ENCODE measurements at regions not wholly inside any gene's neighbourhood (a gene's known extent, or its start where the extent isn't known, plus 50 kb on each side); places are given as distances from the start of the nearest gene placed in this dataset.

GRCh38 chrX:122945328-122945727 lies 238.8 kb upstream of the GRIA3 start:
- ATAC-seq: no peak
- no peak overlapping the region for H3K4me2 ChIP-seq (ENCODE audit: control insufficient read depth, insufficient read depth)
- H3K79me2 ChIP-seq (ENCODE audit: control insufficient read depth, insufficient read depth, low read length): no peaks in the 10 kb centered on the region
- RAD21 ChIA-PET (ENCODE audit: unreplicated experiment): no interaction called here
- no peak overlapping the region for H3K4me3 ChIP-seq
- H4K20me1 ChIP-seq (ENCODE audit: control insufficient read depth, insufficient read depth): no peaks in the 10 kb centered on the region
- no peak overlapping the region for H3K27ac ChIP-seq (ENCODE audit: control insufficient read depth, insufficient read depth)
- H3K9me3 ChIP-seq (replicated peaks; ENCODE audit: control insufficient read depth, insufficient read depth, low read length): no peaks in the 10 kb centered on the region
- TF ChIP-seq CHD1 (IDR thresholded peaks at IDR 0.05; ENCODE audit: low read depth, low read length): no peak
- DNase-seq (ENCODE audit: low read depth, low spot score): no peak
- CTCF ChIA-PET: interaction anchor here (1.1 kb wide), 1 partner anchor 12 kb away, joined by 4 read pairs; no protein-coding TSS in a partner anchor
- FAIRE-seq: no peak
- no peaks in the 10 kb centered on the region for H3K4me1 ChIP-seq (ENCODE audit: control insufficient read depth, insufficient read depth, low read length)
- H3K27me3 ChIP-seq (replicated peaks in 1 of 2; ENCODE audit: control insufficient read depth in 2 of 2, insufficient read depth in 2 of 2, low read length in 1 of 2): no peaks in the 10 kb centered on the region
- no TSS peak for BruUV-seq (replicated peaks)
- in situ Hi-C loops (cut with MboI): no loop called here
- SMC1A ChIA-PET (ENCODE audit: uncharacterized antibody, unreplicated experiment): interaction anchor here (0.6 kb wide), 1 partner anchor 14 kb away, joined by 3 read pairs; no protein-coding TSS in a partner anchor
- WGBS (ENCODE audit: insufficient coverage, insufficient replicate concordance, low lambda C conversion rate, missing lambda C conversion rate): 33% methylated on average over 4 of the region's 4 CpGs
- no peaks in the 10 kb centered on the region for H3K36me3 ChIP-seq (ENCODE audit: control insufficient read depth in 2 of 2, insufficient read depth in 2 of 2, low read length in 1 of 2)
- intact Hi-C loops (cut with micrococcal nuclease; ENCODE audit: unreplicated experiment): no loop called here
- no peak overlapping the region for H2AFZ ChIP-seq (ENCODE audit: control insufficient read depth, low read depth, low read length)
- no peak overlapping the region for H3K9ac ChIP-seq (ENCODE audit: control insufficient read depth, insufficient read depth, low read length)
- POLR2A ChIA-PET: no interaction called here

- in situ Hi-C loops (cut with MboI): no loop called here
- POLR2A ChIA-PET: no interaction called here
Measured at GRCh38 chrX:122972604-122973003, 211.5 kb upstream of the GRIA3 start.

More at GRCh38 chrX:122972604-122973003, 211.5 kb upstream of the GRIA3 start:
- Histone ChIP-seq H2AFZ (ENCODE audit: control insufficient read depth, low read depth, low read length) (no peak overlapping the region), H4K20me1 (ENCODE audit: control insufficient read depth, insufficient read depth) (no peaks in the 10 kb centered on the region), H3K9me3 (replicated peaks; ENCODE audit: control insufficient read depth, insufficient read depth, low read length) (no peaks in the 10 kb centered on the region), H3K4me1 (ENCODE audit: control insufficient read depth, insufficient read depth, low read length) (no peaks in the 10 kb centered on the region), H3K27ac (ENCODE audit: control insufficient read depth, insufficient read depth) (no peak overlapping the region), H3K79me2 (ENCODE audit: control insufficient read depth, insufficient read depth, low read length) (no peaks in the 10 kb centered on the region), H3K36me3 (ENCODE audit: control insufficient read depth in 2 of 2, insufficient read depth in 2 of 2, low read length in 1 of 2) (no peaks in the 10 kb centered on the region), H3K27me3 (replicated peaks in 1 of 2; ENCODE audit: control insufficient read depth in 2 of 2, insufficient read depth in 2 of 2, low read length in 1 of 2) (no peaks in the 10 kb centered on the region), H3K4me3 (no peak overlapping the region), H3K9ac (ENCODE audit: control insufficient read depth, insufficient read depth, low read length) (no peak overlapping the region), H3K4me2 (ENCODE audit: control insufficient read depth, insufficient read depth) (no peak overlapping the region)
- ATAC-seq: no peak
- TF ChIP-seq ASH2L (IDR thresholded peaks at IDR 0.05; ENCODE audit: borderline replicate concordance, low read depth) (no peak), YY1 (IDR thresholded peaks at IDR 0.05; ENCODE audit: low read depth, low read length) (no peak), IRF5 (IDR thresholded peaks at IDR 0.05; ENCODE audit: borderline replicate concordance) (no peak), ZZZ3 (IDR thresholded peaks at IDR 0.05; ENCODE audit: control insufficient read depth, insufficient read length, low read depth) (no peak), EP300 (IDR thresholded peaks at IDR 0.05; ENCODE audit: borderline replicate concordance in 1 of 2, control insufficient read depth in 1 of 2, low read depth in 2 of 2, low read length in 2 of 2) (no peak), ZBTB33 (IDR thresholded peaks at IDR 0.05) (no peak)
- no peak for DNase-seq (ENCODE audit: low read depth, low spot score)
- intact Hi-C loops (cut with micrococcal nuclease; ENCODE audit: unreplicated experiment): no loop called here
- BruUV-seq (replicated peaks): no TSS peak
- no peak for FAIRE-seq
- ChIA-PET RAD21 (ENCODE audit: unreplicated experiment) (no interaction called here), CTCF (interaction anchor here (0.7 kb wide), 1 partner anchor 590 kb away, joined by 3 read pairs; no protein-coding TSS in a partner anchor), SMC1A (ENCODE audit: uncharacterized antibody, unreplicated experiment) (no interaction called here)
- WGBS (ENCODE audit: insufficient coverage, insufficient replicate concordance, low lambda C conversion rate, missing lambda C conversion rate): 17% methylated on average over 2 of the region's 2 CpGs

Measured in GM12878 (cell line).